NCI-H748 (cell line): ENCODE measurements at regions not wholly inside any gene's neighbourhood (a gene's known extent, or its start where the extent isn't known, plus 50 kb on each side); places are given as distances from the start of the nearest gene placed in this dataset.
A peak's percentile ranks its signal among the peaks of the same experiment; 100 is the strongest.
"Not testable (repeated sequence)": the region's sequence is repeated elsewhere in the genome, so short reads cannot be mapped to it uniquely, and the experiment has no call there.

Source experiments
- DNase-seq: peaks from one replicate; lab custom pipeline; 2025; ENCODE audit not compliant: unreplicated experiment; lab: John Stamatoyannopoulos, UW

DNA sequence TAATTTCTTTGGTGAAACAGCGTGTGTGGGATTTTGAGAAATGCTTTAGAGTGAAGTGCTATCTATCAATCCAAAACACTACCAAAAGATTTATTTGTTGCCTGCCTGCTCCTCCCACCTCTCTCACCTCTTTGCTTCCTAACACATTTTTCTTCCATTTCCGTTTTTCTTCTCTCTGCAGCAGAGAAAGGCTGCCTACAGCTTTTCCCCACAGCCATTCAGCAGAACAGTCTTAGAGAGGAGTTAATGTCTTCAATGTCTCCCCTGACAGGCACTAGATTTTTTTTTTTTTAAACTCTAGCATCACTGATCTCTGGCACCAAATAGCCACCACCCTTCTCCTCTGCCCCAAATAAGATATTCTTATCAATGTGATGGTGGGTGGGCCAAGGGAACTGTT lies 327.8 kb upstream of the MAN1A1 start:
- no peak for DNase-seq

DNA sequence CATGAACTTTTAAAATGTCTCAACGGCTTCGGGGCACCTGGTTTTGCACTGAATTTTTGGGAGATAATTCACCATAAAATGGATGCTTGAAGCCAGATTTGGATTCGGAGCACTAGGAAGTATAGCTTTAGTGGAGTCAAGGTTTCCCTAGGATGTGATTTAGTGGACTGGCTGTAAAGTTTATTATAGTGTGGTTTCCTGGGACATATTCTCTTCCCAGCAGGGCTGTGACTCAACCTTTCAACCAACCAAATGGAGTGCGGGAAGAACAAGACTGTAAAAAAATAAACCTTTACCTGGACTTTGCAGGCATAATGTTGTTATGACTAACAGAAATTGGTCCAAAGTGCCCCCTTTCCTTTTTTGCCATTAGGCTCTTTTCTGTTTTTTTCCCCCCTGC lies 327.4 kb upstream of the MAN1A1 start:
- DNase-seq = no peak

DNA sequence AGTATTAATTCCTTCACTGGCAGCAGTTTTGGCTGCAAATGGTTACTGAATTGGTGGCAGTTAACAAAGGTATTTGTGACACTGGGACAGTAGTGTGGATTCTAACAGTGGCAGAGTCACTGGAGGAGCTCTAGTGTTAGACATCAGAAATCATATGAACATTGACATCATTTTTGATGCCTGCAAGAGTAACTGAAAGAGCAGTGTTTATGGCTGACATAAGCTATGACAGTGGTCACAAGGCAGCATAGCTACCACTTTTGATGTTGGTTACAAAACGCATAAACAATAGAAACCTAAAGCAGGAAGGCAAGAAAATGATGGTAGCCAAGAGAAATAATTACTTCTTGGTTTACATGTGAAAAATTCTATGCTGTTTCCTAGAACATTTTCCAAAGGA lies 326.7 kb upstream of the MAN1A1 start:
- DNase-seq = no peak

DNA sequence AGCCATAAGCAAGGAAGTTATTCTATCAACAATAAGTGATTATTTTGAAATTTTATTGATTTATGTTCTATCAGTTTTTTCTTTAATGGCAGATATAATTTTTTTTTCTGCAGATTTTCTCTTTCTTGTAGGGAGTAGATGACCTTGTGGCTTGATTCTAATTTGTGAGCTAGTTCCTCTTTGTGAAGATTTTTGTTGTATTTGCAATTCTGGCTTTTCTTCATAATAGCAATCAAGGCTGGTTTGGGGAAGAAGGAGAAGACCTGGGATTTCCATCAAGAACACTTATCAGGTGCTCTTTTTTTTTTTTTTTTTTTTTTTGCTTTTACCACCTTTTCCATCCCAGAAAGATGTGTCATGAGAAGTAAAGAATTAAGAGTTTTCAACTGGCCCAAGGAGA lies 324.2 kb upstream of the MAN1A1 start:
- no peak for DNase-seq

DNA sequence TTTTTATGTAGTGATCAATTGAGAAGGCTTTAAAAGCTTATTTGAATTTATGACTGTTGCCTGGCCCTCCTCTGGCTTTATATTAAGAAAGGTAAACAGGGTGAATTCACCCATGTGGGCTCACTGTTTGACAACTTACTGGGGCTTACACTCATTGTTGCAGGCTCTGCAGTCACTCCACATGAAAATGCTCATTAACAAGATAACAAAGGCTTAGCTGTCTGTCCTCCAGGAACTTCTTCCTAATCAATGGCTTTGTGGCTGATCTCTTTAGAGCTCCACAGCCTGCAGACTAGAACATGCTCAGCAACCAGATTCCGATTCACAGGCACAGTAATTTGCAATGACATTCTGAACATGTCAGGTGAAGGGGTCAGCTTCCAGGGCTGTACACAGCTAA lies 323.2 kb upstream of the MAN1A1 start:
- DNase-seq = peak; percentile 87

DNA sequence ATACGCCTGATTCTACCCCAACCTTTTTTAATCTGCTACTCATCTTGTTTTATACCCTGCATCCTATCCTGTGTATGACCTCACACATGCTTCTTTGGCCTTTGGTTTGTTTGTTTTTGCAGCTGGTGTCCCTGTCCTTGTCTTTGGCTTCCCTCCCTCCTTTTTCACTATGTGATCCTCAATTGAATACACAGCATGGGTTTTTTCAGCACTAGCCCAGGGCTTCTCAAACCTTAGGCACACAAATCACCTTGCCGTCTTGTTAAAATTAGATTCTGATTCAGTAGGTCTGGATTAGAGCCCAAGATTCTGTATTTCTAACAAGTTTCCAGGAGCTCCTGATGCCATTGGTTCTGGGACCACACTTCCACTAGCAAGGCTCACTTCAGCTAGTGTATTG lies 321.5 kb upstream of the MAN1A1 start:
- DNase-seq = no peak

DNA sequence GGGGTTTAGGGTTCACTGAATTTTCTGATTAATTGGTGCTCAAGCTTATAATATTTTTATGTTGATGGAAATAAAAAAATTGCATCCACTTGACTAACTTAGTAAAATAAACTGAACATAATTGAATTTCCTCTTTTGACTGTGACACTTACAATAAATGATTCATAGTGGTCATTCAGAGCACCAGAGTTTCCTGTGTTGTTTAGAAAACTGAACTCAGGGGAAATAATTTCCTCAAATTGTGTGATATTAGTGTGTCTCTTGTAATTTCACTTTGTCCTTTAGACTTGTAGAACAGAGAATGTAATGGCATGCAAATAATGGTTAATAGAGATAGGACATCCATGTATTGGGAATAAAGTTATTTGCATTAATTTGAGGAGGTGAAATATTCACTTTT lies 319.7 kb upstream of the MAN1A1 start:
- no peak for DNase-seq

DNA sequence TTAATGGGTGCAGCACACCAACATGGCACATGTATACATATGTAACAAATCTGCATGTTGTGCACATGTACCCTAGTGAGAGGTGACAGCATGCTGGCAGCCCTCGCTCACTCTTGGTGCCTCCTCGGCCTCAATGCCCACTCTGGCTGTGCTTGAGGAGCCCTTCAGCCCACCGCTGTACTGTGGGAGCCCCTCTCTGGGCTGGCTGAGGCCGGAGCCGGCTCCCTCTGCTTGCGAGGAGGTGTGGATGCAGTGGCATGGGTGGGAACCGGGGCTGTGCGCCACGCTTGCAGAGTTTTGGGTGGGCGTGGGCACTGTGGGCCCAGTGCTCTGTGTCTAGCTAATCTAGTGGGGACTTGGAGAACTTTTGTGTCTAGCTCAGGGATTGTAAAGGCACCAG lies 315.9 kb upstream of the MAN1A1 start:
- DNase-seq = not testable (repeated sequence)

DNA sequence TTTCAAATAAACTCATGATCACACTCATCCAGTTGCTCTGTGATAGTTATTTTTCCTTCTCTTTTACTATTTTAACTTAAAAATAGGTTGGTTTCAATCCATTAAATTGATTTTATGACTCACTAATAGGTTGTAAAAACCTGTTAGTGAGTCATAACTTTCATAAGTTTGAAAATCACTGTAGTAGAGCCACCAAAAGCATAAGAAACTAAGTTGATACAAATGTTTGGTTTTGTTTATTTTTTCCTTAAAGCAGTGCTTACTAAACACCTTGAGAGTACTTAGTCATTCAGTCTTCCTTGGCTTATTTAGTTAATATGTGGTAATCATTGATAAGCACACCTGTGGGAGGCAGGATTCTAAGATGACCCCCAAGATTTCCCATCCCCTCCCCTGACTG lies 312.1 kb upstream of the MAN1A1 start:
- no peak for DNase-seq

DNA sequence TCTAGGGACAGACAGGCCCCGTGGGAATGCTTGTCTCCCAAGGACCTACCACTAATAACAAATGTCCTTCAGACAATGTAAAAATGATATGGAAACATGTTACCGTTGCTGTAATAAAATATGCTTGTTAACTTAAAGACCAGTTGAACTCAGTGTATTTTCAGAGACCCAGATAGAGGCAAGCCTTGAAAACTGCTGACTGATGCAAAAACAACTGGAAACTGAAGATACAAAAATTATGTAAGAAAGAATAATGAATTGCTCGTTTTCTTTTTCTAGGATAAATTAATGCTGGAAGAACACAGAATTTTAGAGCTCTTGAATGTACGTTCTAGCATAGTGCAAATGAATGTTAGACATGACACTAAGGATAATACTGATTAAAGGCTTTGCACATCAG lies 311.5 kb upstream of the MAN1A1 start:
- DNase-seq = no peak

DNA sequence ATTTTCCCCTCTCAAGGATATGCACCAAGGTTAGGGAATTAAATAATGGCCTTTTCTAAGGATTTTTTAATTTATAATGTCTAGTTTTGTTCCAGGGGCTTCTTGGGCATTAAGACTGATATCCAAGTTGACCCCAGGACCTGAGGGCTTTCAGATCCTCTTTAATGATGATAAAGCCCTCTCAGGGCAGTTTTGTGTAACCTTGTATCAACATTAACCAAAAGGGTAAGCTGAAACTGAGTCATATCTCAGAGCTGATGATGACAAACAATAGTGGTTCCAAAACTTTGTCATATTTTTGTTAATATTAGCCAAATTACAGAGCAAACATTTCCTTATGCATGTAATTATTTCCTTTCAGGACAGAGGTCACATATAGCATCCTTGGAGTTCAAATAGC lies 309.4 kb upstream of the MAN1A1 start:
- no peak for DNase-seq

DNA sequence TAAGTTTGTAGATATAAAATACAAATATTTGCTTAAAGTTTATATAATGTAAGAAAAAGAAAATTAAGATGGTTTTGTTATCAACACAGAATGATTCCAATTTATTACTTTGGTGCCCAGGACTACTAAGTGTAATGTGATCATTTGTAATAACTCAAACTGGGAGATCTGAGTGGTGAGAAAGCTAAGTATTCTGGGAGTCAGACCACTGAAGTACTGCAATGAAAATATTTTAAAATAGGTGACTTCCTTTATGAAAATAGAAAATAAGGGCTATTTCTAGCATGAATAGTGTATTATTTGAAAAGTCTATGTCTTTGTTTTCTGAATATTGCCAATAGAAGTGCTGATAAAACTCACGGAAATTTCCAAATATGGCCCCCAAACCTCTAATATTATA lies 305.6 kb upstream of the MAN1A1 start:
- no peak for DNase-seq

DNA sequence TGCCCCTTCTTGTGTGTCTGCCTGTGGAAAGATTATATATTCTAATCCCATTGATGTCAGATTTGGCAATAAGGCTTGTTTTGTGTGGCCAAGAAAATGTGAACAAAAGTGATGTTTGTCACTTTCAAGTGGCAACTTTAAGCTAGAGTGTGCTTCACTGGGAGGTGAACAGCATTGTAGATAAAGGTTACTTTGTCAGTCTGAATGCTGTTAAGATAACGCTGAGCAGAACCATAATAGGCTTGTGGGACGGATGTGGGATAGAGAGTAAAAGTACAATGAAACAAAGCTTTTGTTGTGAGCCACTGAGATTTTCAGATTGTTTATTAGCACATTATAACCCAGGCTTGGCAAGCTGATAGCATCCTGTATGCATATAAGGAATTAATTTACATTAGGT lies 303.8 kb upstream of the MAN1A1 start:
- no peak for DNase-seq

DNA sequence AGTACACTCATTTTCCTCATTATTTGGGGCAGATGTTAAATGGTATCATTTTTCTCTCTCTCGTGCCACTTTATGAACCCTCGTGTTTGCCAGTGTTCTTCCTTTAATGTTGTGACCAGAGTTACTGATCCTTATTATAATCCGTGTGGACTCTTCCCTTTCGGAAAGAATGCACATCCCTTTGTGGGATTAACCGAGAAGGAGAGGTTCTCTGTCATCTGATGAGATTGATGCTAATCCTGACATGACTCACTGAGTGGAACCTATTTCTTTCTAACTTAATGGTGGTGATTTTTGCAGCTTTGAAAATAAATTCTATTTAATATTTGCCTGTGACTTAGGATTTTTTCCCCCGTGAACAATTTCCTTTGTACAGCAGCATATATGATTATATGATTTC lies 300.0 kb upstream of the MAN1A1 start:
- no peak for DNase-seq

DNA sequence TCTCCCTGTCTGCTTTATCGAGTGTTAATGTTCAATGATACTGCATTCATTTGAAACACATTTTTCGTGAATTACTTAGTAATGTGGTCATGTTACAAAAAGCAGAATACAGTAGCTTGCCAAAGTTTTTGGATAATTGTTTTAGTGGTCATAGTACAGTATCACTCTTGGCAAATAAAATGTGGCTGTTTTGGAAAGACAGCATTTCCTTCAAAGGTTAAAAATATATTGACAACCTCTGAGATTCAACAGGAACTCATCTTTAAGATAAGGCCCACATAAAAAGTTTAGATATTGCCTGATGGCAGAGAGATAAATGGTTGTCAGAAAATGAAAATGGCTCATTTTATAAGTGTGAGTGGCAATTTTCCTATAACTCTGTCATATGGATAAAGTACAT lies 297.7 kb upstream of the MAN1A1 start:
- no peak for DNase-seq

DNA sequence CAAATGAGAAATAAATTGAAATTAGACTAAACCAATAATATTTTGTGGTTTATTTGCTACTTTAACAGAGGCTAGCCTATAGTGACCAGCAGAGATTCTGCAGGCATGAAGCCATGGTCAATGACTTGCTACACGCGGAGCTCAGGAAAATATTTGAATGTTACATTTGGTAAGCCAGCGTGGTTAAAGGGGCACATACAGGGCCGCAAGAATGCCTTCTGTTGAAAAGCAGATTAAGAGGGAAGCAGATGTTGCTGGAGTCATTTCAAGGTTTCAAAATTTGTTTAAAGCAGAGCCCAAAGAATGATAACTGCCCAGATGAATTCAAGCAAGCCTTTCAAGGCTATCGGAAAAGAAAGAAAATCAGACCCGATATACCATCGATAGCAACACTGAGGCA lies 294.3 kb upstream of the MAN1A1 start:
- DNase-seq = no peak

DNA sequence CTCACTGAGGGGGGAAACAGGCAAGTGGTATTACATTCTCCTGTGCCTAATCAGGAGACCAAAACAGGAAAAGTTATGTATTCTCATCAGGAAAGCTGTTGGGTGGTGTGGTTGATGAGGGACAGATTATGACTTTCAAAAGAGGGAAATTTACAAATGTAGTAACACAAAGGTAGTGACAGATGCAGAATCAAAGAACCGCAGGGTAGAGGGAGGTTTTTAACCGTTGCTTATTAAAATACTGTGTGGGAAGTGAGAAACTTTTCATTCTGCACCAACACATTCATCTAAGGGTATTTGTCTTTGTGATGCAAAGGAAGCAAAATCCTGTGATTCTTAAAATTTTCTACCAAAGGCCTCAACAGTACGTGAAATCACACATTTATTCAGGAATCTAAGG lies 288.2 kb upstream of the MAN1A1 start:
- no peak for DNase-seq

DNA sequence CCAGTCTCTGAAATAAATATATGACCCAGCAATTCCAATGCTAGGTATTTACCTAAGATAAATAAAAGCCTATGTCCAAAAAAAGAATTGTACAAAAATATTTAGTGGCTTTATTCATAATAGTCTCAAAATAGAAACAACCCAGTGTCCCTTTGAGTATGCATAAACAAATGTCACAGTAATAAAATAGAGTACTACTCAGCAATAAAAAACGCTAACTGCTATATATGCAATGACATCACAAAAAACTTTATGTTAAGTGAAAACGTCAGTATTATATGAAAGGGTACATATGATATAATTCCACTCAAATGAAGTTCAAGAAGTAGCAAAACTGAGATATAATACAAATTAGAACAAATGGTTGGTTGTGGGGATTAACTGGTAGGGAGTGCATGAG lies 286.5 kb upstream of the MAN1A1 start:
- DNase-seq = no peak

DNA sequence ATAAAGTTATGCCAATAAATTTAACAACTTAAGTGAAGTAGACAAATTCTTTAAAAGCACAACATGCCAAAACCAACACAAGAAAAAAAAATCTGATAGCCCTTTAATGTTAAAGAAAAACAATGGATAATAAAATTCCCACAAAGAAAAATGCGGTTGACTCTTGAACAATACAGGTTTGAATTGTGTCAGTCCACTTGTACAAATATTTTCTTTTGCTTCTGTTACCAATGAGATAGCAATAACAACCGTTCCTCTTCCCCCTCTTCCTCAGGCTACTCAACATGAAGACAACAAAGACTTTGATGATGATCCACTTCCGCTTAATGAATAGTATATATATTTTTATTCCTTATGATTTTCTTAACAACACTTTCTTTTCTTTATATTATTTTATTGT lies 283.9 kb upstream of the MAN1A1 start:
- DNase-seq = peak; percentile 22

DNA sequence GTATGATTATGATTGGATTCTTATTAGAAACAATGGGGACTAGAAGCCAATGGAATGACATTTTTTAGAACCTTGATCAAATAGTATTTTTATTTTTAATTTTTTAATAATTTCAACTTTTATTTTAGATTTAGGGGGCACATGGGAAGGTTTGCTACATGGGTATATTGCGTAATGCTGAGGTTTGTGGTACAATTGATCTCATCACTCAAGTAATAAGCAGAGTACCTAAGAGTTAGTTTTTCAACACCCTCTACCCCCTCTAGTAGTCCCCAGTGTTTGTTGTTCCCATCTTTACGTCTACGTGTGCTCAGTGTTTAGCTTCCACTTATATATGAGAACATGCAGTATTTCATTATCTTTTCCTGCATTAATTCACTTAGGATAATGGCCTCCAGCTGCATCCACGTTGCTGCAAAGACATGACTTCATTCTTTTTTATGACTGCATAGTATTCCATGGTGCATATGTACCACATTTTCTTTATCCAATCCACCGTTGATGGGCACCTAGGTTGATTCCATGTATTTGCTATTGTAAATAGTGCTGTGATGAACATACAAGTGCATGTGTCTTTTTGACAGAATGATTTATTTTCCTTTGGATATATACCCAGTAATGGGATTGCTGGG lies 281.1 kb upstream of the MAN1A1 start:
- no peak for DNase-seq

DNA sequence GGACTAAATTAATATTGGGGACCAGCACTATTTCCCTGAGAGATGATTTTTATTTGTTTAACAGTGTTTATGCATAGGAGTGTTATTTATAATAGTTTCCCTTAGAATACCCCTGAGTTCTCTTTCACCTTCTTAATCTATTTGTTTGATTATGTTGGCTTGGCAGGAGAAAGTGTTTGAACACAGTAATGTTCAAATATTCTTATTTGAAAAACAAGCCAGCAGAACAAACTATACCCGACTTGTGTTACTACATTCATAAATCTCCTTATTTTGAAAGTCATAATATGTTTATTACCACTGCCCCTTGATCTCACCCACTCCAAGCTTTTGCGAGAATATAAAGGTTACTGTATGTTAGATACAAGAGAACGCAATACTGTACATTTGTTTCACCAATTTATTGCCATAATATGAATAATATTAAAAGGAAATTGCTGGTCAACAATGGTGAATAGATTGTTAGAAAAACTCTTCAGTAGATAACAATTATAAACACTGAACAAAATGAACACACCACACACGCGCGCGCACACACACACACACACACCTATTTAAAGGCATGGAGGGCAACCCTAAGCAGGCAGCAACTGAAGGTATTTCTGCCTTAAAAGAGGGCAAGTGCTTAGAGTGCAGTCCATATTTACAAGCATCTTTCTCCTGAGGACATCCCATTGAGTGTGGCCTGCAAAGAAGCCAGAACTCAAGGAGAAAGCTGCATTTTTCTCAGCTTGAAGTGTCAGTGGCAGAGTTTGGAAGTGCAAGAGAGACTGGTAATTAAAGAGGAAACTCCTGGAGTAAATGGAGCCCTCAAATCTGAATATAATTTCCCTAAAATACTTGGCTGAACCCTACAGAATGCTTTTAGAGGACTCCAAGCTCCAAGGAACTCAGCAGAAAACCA lies 279.4 kb upstream of the MAN1A1 start:
- no peak for DNase-seq

DNA sequence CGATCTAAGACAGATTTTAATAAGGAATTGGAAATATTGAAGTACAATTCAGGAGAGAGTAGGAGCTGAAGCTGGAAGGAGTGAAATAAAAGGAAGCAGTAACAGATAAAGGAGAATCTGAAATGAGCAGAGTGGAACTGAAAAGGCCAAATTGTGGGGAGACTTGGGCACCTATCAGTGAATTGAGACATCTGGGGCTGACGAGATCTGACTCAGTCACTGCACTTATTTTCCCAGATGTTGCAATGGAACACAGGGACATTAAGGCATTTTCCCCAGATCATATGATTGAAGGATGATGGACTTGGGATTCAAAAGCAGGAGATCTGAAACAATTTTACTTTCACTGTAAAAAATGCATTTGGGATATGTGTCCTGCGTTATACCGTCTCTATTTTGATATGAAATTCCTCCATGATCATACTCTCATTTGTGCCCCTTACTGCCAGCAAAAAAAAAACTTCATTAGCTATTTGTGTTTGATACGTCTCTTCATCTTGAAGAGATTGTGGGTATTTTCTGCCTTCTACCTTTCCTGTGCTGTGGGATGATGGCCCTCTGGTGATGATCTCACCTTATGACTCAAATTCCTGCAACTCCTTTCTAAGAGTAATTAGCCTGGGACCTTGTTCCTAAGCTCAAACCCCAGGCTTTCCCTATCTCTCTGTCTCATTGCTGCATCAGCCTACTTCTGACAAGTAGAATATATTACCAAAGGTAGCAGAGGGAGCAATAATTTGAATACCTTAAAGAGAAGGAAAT lies 278.5 kb upstream of the MAN1A1 start:
- DNase-seq = no peak
